ENCODE measurements at regions not wholly inside any gene's neighbourhood (a gene's known extent, or its start where the extent isn't known, plus 50 kb on each side); places are given as distances from the start of the nearest gene placed in this dataset.

DNA sequence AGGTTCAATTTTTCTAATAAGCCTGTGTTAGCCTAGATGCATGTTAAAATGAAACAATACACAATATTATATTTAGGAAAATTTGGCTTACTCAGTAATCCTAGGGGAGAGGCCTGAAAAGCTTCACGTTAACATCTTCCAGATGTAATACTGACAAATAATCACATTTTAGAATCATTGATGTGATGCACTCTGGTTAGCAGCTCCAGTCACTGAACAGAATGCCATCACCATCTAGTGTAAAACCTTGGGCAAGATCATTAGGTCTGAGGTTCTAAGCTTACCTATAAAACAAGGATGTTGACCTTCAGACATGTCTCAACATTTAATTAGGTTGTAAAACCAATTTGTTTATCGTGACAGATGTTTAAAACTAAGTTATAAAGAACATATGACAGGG is 1704.8 kb downstream of the STIM2 start:
- TF ChIP-seq NFRKB (IDR thresholded peaks at IDR 0.05) (no peak), ELF4 (IDR thresholded peaks at IDR 0.05) (no peak), FOXM1 (IDR thresholded peaks at IDR 0.05; ENCODE audit: borderline replicate concordance) (no peak), HDGF (IDR thresholded peaks at IDR 0.05; ENCODE audit: borderline replicate concordance) (no peak), ARNT (IDR thresholded peaks at IDR 0.05) (no peak), ZNF384 (IDR thresholded peaks at IDR 0.05) (no peak), SP1 (IDR thresholded peaks at IDR 0.05) (no peak), FOXK2 (IDR thresholded peaks at IDR 0.05) (no peak), CTBP1 (IDR thresholded peaks at IDR 0.05; ENCODE audit: borderline replicate concordance) (no peak), L3MBTL2 (conservative IDR thresholded peaks at IDR 0.05) (no peak), FOXA1 (IDR thresholded peaks at IDR 0.05) (no peak), SUZ12 (IDR thresholded peaks at IDR 0.05) (no peak)
- TF ChIP-seq, protein P1, sequence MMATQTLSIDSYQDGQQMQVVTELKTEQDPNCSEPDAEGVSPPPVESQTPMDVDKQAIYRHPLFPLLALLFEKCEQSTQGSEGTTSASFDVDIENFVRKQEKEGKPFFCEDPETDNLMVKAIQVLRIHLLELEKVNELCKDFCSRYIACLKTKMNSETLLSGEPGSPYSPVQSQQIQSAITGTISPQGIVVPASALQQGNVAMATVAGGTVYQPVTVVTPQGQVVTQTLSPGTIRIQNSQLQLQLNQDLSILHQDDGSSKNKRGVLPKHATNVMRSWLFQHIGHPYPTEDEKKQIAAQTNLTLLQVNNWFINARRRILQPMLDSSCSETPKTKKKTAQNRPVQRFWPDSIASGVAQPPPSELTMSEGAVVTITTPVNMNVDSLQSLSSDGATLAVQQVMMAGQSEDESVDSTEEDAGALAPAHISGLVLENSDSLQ (IDR thresholded peaks at IDR 0.05) = no peak
- CTCF ChIA-PET = no interaction called here
- no peak for DNase-seq (ENCODE audit: extremely low spot score)
- POLR2A ChIA-PET = no interaction called here

DNA sequence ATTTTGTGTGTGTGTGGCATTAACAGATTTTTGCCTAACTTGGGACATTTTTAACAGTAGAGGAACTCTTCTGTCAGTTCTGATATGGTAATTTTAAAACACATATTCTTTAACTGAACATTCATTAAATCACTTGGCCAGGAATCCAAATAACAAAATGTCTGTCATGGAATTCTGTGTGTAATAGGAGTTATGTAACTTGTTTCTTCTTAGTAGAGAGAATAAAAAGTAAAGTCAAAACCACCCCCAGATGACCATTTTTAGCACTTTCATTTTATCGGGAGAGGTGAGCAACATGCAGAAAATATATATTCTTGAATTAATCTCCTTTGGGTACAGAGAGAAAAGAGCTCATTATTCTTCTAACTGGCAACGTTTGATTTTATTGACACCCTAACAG is 1740.3 kb downstream of the STIM2 start:
- no peak for TF ChIP-seq HDGF (IDR thresholded peaks at IDR 0.05; ENCODE audit: borderline replicate concordance)
- TF ChIP-seq ARNT (IDR thresholded peaks at IDR 0.05) = no peak
- TF ChIP-seq FOXA1 (IDR thresholded peaks at IDR 0.05) = no peak
- TF ChIP-seq CTBP1 (IDR thresholded peaks at IDR 0.05; ENCODE audit: borderline replicate concordance) = no peak
- TF ChIP-seq BHLHE40 (IDR thresholded peaks at IDR 0.05; ENCODE audit: borderline replicate concordance) = no peak
- TF ChIP-seq LEF1 (IDR thresholded peaks at IDR 0.05; ENCODE audit: borderline replicate concordance) = no peak
- ChIA-PET CTCF (no interaction called here), POLR2A (no interaction called here)
- no peak for DNase-seq (ENCODE audit: extremely low spot score)

DNA sequence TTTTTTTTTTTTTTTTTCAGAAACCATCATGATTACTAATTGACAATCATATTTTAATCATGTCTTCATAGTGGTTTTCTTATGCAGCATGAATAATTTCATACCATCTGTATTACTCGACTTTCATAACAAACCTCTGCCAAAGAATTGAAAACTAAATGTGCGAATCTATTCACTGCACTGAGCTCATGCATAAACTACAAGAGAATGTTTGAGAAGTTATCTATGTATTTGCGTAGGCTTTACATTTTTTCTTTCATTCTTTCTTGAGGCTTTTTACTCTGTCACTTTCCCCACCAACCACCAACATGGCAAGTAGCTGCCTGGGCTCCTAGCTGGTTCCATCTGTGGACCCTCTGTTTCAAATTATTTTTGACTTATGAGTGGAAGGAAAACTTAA is 1761.0 kb downstream of the STIM2 start:
- TF ChIP-seq BHLHE40 (IDR thresholded peaks at IDR 0.05; ENCODE audit: borderline replicate concordance) = no peak
- POLR2A ChIA-PET = no interaction called here
- no peak for DNase-seq (ENCODE audit: extremely low spot score)
- CTCF ChIA-PET = no interaction called here

DNA sequence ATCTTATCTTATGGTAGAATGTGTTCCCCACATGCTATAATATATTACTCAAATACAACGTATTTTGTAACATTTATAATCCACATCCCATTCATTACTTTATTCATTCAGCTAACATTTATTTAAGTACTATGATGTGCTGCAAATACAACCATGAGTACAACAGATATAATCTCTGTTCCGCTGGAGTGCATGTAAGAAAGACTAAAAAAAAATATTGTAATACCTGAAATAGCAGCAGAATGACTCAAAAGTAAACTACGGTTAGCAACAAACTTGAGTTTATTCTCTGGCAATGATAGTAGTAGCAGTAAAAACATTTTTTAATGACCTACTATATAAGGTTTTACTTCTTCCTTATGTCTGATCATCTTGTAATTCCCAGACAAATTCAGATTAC is 1776.3 kb downstream of the STIM2 start:
- no peak for DNase-seq (ENCODE audit: extremely low spot score)
- TF ChIP-seq SUZ12 (IDR thresholded peaks at IDR 0.05) (no peak), FOXK2 (IDR thresholded peaks at IDR 0.05) (no peak), ELF4 (IDR thresholded peaks at IDR 0.05) (no peak), FOXA1 (IDR thresholded peaks at IDR 0.05) (no peak), CTBP1 (IDR thresholded peaks at IDR 0.05; ENCODE audit: borderline replicate concordance) (no peak), TARDBP (IDR thresholded peaks at IDR 0.05) (no peak)
- CTCF ChIA-PET = no interaction called here
- POLR2A ChIA-PET = no interaction called here

DNA sequence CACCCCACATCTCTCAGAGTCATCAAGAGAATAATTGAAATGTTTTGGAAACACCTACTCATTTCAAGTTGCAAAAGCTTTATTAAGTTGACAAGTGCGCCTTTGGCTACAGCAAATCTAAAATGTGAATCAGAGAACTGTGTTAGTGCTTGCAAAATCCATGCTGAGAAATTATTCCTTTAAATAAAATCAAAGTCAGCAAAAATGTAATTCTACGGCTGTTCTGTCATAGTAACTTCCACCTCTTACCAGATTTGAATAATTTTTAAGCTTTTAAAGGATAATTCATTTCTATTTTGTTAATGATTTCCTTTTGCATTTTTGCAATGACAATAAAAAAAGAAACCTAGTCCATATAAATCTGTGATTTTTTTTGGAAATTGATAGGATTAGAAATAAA is 1779.1 kb downstream of the STIM2 start:
- ChIA-PET POLR2A (no interaction called here), CTCF (no interaction called here)
- TF ChIP-seq BHLHE40 (IDR thresholded peaks at IDR 0.05; ENCODE audit: borderline replicate concordance) (no peak), ARNT (IDR thresholded peaks at IDR 0.05) (no peak), TARDBP (IDR thresholded peaks at IDR 0.05) (no peak), FOXK2 (IDR thresholded peaks at IDR 0.05) (no peak), ZNF384 (IDR thresholded peaks at IDR 0.05) (no peak), FOXM1 (IDR thresholded peaks at IDR 0.05; ENCODE audit: borderline replicate concordance) (no peak)
- TF ChIP-seq, protein P1 (IDR thresholded peaks at IDR 0.05) = no peak
- no peak for DNase-seq (ENCODE audit: extremely low spot score)

DNA sequence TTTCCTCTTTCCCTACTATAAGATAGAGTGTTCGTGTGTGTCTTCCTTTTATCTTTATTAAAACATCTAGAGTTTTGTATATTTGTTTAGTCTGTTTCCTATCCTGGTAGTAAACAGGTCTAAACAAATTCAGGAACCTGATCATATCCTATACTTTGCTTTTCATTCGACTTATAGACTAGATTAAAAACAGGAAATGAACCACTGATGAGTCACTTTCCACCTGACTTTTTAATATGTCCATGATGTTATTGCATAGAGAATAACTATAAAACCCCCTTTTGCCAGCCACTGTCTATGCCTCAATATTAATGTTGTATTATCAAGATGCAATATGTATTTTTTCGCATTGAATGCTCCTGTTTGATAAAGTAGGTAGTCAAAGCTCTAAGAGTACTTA is 1794.0 kb downstream of the STIM2 start:
- ChIA-PET POLR2A (no interaction called here), CTCF (no interaction called here)
- no peak for DNase-seq (ENCODE audit: extremely low spot score)
- TF ChIP-seq SUZ12 (IDR thresholded peaks at IDR 0.05) (no peak), BHLHE40 (IDR thresholded peaks at IDR 0.05; ENCODE audit: borderline replicate concordance) (no peak), L3MBTL2 (conservative IDR thresholded peaks at IDR 0.05) (no peak), FOXK2 (IDR thresholded peaks at IDR 0.05) (no peak), ARNT (IDR thresholded peaks at IDR 0.05) (no peak), FOXA1 (IDR thresholded peaks at IDR 0.05) (no peak), HDGF (IDR thresholded peaks at IDR 0.05; ENCODE audit: borderline replicate concordance) (no peak), TARDBP (IDR thresholded peaks at IDR 0.05) (no peak)

DNA sequence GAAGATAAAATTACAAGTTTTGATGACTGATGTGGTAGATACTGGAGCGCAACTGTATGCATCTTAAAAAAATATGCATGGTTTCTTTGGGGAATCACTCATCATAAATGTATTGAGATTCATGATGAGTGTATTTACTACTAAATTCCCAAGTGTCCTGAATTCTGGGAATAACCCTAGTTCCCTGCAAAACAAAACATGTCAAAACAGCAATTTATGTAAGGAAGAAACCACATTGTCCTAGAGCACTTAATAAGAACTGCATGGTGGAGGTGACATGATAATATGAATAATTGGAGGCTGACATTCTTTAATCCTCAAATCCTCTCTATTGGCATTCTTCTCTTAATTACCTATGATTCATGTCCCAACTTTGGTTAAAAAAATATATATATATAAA is 1804.7 kb downstream of the STIM2 start:
- ChIA-PET CTCF (no interaction called here), POLR2A (no interaction called here)
- DNase-seq (ENCODE audit: extremely low spot score) = no peak
- TF ChIP-seq TARDBP (IDR thresholded peaks at IDR 0.05) (no peak), FOXK2 (IDR thresholded peaks at IDR 0.05) (no peak), ELF4 (IDR thresholded peaks at IDR 0.05) (no peak), ZNF384 (IDR thresholded peaks at IDR 0.05) (no peak), SUZ12 (IDR thresholded peaks at IDR 0.05) (no peak), CTBP1 (IDR thresholded peaks at IDR 0.05; ENCODE audit: borderline replicate concordance) (no peak), FOXM1 (IDR thresholded peaks at IDR 0.05; ENCODE audit: borderline replicate concordance) (no peak)

DNA sequence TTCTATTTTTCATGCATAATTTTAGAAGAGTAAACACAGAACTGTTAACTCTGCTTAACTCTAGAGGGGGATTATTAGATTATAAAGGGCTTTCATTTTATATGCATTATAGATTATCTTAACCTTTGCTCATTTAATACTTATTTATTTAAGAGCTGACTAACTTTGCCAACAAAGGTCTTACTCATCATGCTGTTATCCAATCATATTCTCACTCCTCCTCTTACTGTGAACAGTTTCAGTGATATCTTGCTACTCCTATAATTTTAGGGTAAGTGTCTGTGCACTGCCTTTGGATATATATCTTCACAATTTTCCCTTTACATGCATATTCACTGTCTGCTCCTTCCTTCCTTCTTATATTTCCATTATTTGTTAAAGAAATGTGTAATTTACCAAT is 1814.9 kb downstream of the STIM2 start:
- no peak for DNase-seq (ENCODE audit: extremely low spot score)
- POLR2A ChIA-PET = no interaction called here
- TF ChIP-seq SP1 (IDR thresholded peaks at IDR 0.05) = no peak
- no peak for TF ChIP-seq ZNF384 (IDR thresholded peaks at IDR 0.05)
- no peak for TF ChIP-seq TARDBP (IDR thresholded peaks at IDR 0.05)
- TF ChIP-seq FOXK2 (IDR thresholded peaks at IDR 0.05) = no peak
- CTCF ChIA-PET = no interaction called here

All from HEK293T (cell line).